GM21390 (cell line): ENCODE measurements at regions not wholly inside any gene's neighbourhood (a gene's known extent, or its start where the extent isn't known, plus 50 kb on each side); places are given as distances from the start of the nearest gene placed in this dataset.

Experiments used
- ATAC-seq: cut with Tn5 transposase; IDR thresholded peaks from one replicate; pipeline ENCODE4 v1.9.1; 2021; ENCODE audit not compliant: unreplicated experiment

DNA sequence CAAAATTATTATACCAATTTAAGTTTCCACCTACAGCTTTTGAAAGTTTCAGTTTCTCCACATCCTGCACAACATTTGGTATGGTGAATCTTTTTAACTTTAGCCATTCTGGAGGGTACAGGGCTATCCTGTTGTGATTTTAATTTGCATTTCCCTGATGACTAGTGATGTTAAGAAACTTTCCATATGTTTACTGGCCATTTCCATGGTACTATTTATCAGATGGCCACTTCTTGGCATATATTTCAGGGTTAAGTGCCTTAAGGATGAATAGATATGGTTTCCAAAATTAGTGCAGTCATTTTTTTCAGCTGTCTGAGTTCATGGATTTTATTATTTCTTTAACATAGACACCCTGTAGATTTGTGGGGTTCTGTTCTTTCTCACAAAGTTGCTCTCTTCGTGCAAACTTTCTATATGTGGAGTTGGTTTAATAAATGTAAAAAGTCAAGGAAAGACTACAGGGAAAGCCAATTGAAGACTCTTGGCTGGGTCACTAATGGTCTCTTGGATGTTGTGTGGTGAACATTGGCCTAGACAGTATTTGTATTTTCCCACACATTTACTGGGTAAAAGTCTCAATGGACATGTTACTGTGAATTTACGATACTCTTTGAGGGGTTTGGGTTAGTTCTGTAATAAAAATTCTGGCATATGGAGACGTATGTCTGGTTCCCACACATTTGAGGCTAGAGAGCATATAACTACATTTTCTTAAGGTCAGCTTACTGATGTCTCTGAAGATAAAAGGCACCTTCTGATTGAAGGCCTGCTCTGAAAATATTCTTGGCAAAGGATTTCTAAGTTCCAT lies 147.5 kb upstream of the PDZRN3 start:
- no peak for ATAC-seq

GRCh38 chr3:73768524-73769308 lies 144.0 kb upstream of the PDZRN3 start:
- no peak for ATAC-seq

- no peak for ATAC-seq
Measured at GRCh38 chr3:73766599-73767381, 142.0 kb upstream of the PDZRN3 start.

DNA sequence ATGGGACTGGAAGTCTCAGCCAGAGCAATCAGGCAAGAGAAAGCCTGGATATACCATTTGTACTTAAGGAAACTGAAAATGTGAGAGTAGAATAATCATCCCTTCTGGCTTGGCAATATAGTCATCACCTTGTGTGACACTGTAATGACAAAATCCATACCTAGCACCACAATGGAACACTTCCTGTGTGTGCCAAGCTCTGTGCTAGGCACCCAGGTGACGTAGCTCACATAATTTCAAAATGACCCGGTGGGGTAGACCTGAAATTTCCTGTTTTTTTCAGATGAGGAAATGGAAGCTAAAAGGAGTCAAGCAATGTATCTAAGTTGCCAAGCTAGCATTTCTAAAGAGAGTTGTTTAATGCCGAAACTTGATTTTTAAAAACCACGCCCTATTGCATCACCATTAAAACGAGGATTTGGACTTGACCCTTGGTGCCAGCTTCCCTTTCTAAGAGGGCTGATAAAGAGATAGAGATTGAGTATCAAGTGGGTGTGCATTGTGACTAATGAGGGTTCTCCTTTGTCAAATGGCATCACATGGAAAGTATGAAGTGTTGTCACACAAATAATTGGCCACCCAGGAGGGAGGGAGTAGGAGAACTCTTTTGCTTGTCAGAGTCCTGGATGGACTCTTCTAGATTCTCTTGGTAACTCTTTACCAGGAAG lies 141.3 kb upstream of the PDZRN3 start:
- no peak for ATAC-seq

DNA sequence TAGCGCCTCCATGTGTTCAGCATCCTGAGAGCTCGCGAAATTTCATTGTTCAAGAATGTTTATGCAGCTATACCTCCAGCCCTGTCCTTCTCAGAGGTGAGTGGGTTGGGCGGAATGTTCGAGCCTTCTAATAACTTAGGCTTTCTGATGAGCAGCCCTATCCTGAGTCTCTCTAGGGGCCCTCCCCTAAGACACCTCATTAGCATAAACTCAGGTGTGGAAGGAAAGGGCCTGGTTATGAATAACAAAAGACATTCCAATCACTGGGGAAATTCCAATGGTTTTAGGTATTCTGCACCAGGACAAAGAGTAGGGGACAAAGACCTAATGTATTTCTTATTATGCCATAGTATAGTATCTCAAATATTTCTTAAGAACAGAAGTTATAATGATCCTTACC lies 138.1 kb upstream of the PDZRN3 start:
- no peak for ATAC-seq

DNA sequence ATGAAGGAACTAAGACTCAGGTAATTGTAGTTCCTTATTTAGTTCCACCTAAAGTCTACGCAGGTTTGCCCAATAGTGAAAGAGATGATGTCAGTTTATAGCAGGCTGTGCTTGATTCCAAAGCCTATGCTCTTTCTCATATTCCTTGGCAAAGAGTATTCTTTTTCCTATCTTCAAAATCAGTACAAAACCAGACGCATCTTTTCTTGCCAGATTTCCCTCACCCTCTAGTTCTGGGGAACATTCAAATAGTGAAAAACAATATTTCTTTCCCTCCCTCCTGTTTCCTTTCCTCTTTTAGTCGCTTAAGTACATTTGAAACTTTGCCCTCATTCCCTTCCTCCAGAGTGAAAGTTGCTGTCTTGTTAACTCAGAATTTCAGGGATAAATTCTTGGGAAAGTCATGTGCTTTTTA lies 134.6 kb upstream of the PDZRN3 start:
- ATAC-seq = no peak

- ATAC-seq = no peak
Measured at GRCh38 chr3:73757536-73757935, 132.8 kb upstream of the PDZRN3 start.

- no peak for ATAC-seq
Measured at GRCh38 chr3:73753985-73754384, 129.2 kb upstream of the PDZRN3 start.

- no peak for ATAC-seq
Measured at GRCh38 chr3:73752338-73752737, 127.6 kb upstream of the PDZRN3 start.

DNA sequence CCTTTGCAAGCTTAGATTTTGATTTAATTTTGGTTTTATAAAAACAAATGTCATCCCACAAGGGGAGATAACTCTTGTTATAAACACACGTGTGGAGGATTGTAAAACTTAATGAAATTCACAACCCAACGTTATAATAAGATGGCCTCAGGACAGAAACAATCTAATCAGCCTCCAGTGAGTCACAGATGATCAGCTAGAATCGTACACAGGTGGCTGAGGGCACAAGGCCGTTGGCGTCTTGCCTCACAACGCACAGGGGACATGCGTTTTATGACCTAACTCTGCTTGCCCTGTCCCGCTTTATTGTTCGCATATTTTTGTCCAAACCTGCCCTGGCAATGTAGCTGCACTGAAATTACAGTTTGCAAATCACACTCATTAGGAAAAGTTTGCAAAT lies 121.9 kb upstream of the PDZRN3 start:
- no peak for ATAC-seq

DNA sequence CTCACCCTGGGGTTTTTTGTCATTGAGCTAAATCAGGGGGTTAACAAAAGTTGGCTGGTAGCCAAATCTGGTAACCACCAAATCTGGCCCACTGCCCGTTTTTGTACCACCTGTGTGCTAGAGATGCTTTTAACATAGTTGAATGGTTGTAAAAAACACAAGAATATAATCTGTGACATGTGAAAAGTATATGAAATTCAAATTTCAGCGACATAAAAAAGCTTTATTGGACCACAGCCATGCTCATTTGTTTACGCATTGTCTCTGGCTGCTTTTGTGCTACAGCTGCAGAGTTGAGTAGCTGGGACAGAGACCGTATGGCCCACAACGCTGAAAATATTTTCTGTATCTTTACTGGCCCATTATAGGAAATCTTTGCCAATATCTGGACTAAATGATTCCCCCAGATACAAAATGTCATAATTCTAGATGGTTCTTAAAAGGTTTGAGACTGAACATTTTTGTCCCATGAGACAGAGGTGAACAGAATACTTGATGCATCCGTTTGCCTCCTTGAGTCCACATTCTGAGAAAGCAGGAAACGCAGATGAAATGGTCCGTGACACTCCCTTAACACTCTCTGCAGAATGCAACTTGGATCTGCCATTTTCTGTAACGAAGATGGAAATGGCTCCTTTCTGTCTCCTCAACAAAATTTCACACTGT lies 120.9 kb upstream of the PDZRN3 start:
- ATAC-seq = no peak

GRCh38 chr3:73743551-73743950 lies 118.8 kb upstream of the PDZRN3 start:
- no peak for ATAC-seq

DNA sequence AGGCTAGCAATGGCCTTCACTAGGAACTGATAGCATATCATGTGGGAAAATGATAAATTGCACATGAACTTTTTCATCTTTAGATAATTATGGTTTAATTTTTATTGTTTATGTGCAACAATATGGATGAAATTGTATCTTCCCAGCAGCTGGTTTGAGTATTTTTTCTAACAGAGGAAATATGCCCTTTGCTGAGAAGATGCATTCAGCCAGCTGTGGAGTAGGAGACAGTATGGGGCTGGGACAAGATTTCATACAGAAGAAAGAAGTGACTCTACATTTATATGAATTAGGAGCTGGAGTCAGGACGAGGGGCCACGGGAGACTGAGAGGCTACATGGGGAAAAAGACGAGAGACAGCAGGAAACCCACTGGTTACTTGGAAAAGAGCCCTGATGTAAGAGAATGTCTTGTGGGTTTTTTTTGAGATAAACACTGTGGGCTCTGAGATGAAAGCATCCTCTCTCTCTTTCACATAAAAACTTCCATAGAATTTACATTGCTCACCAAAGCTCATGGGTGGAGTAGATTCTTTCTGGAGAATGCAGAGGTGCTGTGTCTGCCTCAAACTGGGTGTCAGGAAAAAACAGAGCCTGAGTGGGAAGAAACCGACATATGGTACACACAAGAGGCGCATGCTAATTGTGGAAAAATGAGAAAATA lies 115.2 kb upstream of the PDZRN3 start:
- ATAC-seq = no peak

GRCh38 chr3:73738711-73739110 lies 114.0 kb upstream of the PDZRN3 start:
- ATAC-seq = no peak

DNA sequence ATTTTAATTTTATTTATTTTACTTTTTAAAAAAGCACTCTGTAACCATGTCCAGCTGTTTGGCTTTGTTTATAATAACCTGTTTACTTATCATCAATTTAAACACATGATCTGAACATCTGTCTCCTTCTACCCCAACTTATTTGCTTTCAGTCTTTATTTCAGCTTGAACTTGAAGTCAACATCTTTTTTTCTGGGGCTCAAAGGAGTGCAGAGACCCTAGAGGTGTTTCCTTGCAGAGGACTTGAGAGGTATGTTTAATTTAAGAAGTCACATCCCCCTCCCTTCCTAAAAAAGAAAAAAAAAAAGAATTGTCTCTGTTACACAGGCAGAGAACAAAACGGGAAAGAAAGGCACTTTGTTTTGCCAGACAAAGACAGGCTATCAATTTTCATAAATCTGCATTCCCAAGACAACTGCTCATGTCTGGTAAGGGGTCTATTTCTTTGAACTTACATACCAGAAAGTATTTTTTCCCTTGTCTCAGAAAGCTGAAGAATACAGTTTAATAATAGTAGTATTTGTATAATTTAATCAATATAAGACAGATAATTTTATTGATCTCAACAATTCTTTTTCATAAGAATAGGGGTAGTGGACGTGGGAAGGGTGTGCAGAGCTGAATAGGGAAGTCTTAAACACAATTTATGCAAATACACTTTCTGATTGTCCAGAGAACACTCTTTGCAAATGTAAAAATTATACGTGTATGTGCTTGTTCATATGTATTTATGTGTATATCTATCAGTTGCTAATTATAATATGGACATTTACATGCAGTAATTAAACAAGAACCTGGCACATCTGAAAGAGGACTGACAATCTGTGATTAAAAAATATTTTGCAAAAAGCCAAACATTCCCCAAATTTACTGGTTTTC lies 109.7 kb upstream of the PDZRN3 start:
- ATAC-seq = no peak

GRCh38 chr3:73733746-73734145 lies 109.0 kb upstream of the PDZRN3 start:
- no peak for ATAC-seq

DNA sequence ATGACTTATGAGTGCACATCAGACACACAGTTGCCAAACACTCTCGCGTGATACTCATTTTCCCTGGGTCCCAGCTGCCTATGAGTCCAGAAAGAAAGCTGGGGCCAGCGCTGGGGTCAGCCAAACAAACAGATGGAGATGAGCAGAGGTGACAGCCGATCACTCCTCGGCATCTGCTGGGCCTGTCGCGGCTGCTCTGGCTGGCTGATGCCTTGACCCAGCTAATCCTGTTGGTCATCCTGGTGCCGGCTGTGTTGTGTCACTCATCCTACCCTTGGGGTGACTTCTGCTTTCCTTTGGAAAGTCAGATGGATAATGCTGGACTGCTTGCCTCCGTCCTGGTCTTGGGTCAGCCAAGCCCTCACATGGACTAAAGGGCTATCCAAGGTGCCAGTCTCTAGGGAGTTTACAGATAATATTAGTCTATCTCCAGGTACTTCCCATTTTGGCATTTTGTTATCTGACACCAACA lies 105.3 kb upstream of the PDZRN3 start:
- no peak for ATAC-seq

DNA sequence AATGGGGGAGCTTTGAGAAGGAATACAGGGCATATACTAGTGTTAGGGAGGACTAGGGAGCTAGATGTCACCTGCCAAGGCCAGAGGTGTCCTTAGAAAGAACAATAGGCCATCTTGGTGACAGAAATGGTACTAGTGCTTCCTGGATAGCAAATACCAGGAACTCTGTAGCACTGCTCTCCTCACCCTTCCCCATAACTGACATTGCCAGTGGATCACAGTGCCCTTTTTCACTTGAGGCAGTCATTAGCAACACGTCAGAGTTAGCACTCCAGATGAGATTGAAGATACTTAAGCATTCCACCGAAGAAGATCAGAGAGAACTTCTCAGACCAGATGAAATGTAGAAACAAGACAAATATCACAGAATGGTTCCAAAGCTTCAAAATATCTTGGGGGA lies 103.1 kb upstream of the PDZRN3 start:
- ATAC-seq = no peak
